NB4 (cell line): ENCODE measurements at regions not wholly inside any gene's neighbourhood (a gene's known extent, or its start where the extent isn't known, plus 50 kb on each side); places are given as distances from the start of the nearest gene placed in this dataset.

ENCODE experiments used
- CTCF ChIP-seq: IDR thresholded peaks from one replicate; pipeline ENCODE4 v1.5.1; 2012; ENCODE audit warnings: low read depth, low read length
- MAX ChIP-seq: IDR thresholded peaks from 2 replicates; pipeline ENCODE4 v1.6.1; 2011; ENCODE audit warnings: low read depth, low read length
- POLR2A ChIP-seq: IDR thresholded peaks from 2 replicates; pipeline ENCODE4 v1.6.1; 2011; ENCODE audit warnings: mild to moderate bottlenecking; ENCODE audit not compliant: insufficient read length; ENCODE audit errors: extremely low read depth

- no peak for TF ChIP-seq CTCF
- no peak for TF ChIP-seq POLR2A
- no peak for TF ChIP-seq MAX
Measured at GRCh38 chr6:102749210-102749971, 1355.9 kb downstream of the GRIK2 start.
